Middle frontal gyrus (tissue), 1 donor: ENCODE measurements at regions not wholly inside any gene's neighbourhood (a gene's known extent, or its start where the extent isn't known, plus 50 kb on each side); places are given as distances from the start of the nearest gene placed in this dataset.
"Not testable (repeated sequence)": the region's sequence is repeated elsewhere in the genome, so short reads cannot be mapped to it uniquely, and the experiment has no call there.

Experiments used
- DNase-seq: peaks from one replicate; pipeline ENCODE4 v3.0.0-alpha.2; 2015; ENCODE audit warnings: low spot score; ENCODE audit errors: extremely low spot score

GRCh38 chr16:82302042-82302727, 132.2 kb upstream of the MPHOSPH6 start:
- peak; percentile 6 for DNase-seq

GRCh38 chr16:82301146-82301755, 131.2 kb upstream of the MPHOSPH6 start:
- no peak for DNase-seq

- no peak for DNase-seq
Observed at GRCh38 chr16:82300374-82300951, 130.4 kb upstream of the MPHOSPH6 start.

- DNase-seq, result no peak
Observed at GRCh38 chr16:82298472-82298871, 128.4 kb upstream of the MPHOSPH6 start.

GRCh38 chr16:82295290-82296201, 125.5 kb upstream of the MPHOSPH6 start:
- no peak for DNase-seq

- no peak for DNase-seq
Observed at GRCh38 chr16:82293671-82294070, 123.6 kb upstream of the MPHOSPH6 start.

GRCh38 chr16:82287937-82288336, 117.9 kb upstream of the MPHOSPH6 start:
- no peak for DNase-seq

GRCh38 chr16:82282662-82283061, 112.6 kb upstream of the MPHOSPH6 start:
- no peak for DNase-seq

GRCh38 chr16:82281544-82281943, 111.5 kb upstream of the MPHOSPH6 start:
- no peak for DNase-seq

GRCh38 chr16:82280867-82281266, 110.8 kb upstream of the MPHOSPH6 start:
- no peak for DNase-seq

- DNase-seq, result not testable (repeated sequence)
Observed at GRCh38 chr16:82275349-82275748, 105.3 kb upstream of the MPHOSPH6 start.

- no peak for DNase-seq
Observed at GRCh38 chr16:82271636-82272035, 101.6 kb upstream of the MPHOSPH6 start.

- not testable (repeated sequence) for DNase-seq
Observed at GRCh38 chr16:82267675-82268074, 97.7 kb upstream of the MPHOSPH6 start.

GRCh38 chr16:82265809-82266208, 95.8 kb upstream of the MPHOSPH6 start:
- no peak for DNase-seq

GRCh38 chr16:82264756-82265155, 94.7 kb upstream of the MPHOSPH6 start:
- DNase-seq, result no peak

- peak; percentile 43 for DNase-seq
Observed at GRCh38 chr16:82263521-82264143, 93.6 kb upstream of the MPHOSPH6 start.

- no peak for DNase-seq
Observed at GRCh38 chr16:82262244-82262643, 92.2 kb upstream of the MPHOSPH6 start.

GRCh38 chr16:82260212-82260795, 90.3 kb upstream of the MPHOSPH6 start:
- no peak for DNase-seq

GRCh38 chr16:82259731-82260130, 89.7 kb upstream of the MPHOSPH6 start:
- no peak for DNase-seq

- no peak for DNase-seq
Observed at GRCh38 chr16:82257990-82258389, 88.0 kb upstream of the MPHOSPH6 start.

GRCh38 chr16:82252582-82252981, 82.6 kb upstream of the MPHOSPH6 start:
- DNase-seq, result no peak
